NCI-H510A treated with DMSO at 0.1 percent for 48 hours (cell line): ENCODE measurements at regions not wholly inside any gene's neighbourhood (a gene's known extent, or its start where the extent isn't known, plus 50 kb on each side); places are given as distances from the start of the nearest gene placed in this dataset.
A peak's percentile ranks its signal among the peaks of the same experiment; 100 is the strongest.

Experiments
- DNase-seq: peaks from one replicate; lab custom pipeline; 2025; lab: John Stamatoyannopoulos, UW

GRCh38 chr4:144574509-144574908, 71.4 kb upstream of the HHIP start:
- DNase-seq = no peak

GRCh38 chr4:144575181-144575580, 70.8 kb upstream of the HHIP start:
- DNase-seq = no peak

- no peak for DNase-seq
Measured at GRCh38 chr4:144578681-144579080, 67.3 kb upstream of the HHIP start.

GRCh38 chr4:144579411-144580030, 66.4 kb upstream of the HHIP start:
- DNase-seq = no peak

- DNase-seq = no peak
Measured at GRCh38 chr4:144580430-144580829, 65.5 kb upstream of the HHIP start.

- DNase-seq = no peak
Measured at GRCh38 chr4:144582105-144582850, 63.7 kb upstream of the HHIP start.

GRCh38 chr4:144582975-144583374, 63.0 kb upstream of the HHIP start:
- DNase-seq = peak; percentile 60

GRCh38 chr4:144583658-144584057, 62.3 kb upstream of the HHIP start:
- DNase-seq = no peak

GRCh38 chr4:144584428-144584827, 61.5 kb upstream of the HHIP start:
- no peak for DNase-seq

GRCh38 chr4:144589512-144589911, 56.4 kb upstream of the HHIP start:
- DNase-seq = no peak

GRCh38 chr4:144590020-144590419, 55.9 kb upstream of the HHIP start:
- DNase-seq = no peak

- peak; percentile 12 for DNase-seq
Measured at GRCh38 chr4:144591401-144591800, 54.6 kb upstream of the HHIP start.

- DNase-seq = no peak
Measured at GRCh38 chr4:144592264-144592663, 53.7 kb upstream of the HHIP start.

GRCh38 chr4:144594471-144594986, 51.4 kb upstream of the HHIP start:
- DNase-seq = no peak

- DNase-seq = no peak
Measured at GRCh38 chr4:144595681-144596080, 50.3 kb upstream of the HHIP start.
